ENCODE measurements at regions not wholly inside any gene's neighbourhood (a gene's known extent, or its start where the extent isn't known, plus 50 kb on each side); places are given as distances from the start of the nearest gene placed in this dataset.
A peak's percentile ranks its signal among the peaks of the same experiment; 100 is the strongest.
"Not testable (repeated sequence)": the region's sequence is repeated elsewhere in the genome, so short reads cannot be mapped to it uniquely, and the experiment has no call there.

DNA sequence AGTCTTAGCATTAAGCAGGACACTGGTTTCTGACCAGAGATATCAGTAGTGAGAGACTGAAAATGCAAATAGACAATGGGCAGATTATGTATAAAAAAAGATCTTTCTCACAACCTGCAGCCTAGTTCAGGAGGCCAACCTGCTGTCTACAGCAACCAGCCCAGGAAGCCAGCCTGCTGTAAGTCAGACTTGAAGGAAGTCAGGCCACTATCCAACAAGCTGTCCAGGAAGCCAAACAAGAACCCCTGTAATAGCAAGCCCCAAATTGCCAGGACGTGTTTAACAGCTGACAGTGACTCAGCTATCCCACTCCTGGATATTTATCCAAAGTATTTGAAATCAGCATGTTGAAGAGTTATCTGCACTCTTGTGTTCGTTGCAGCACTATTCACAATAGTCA is 121.8 kb upstream of the SPIN1 start:
- no peak for DNase-seq (ENCODE audit: extremely low read depth, low read depth)
- TF ChIP-seq, protein P1, sequence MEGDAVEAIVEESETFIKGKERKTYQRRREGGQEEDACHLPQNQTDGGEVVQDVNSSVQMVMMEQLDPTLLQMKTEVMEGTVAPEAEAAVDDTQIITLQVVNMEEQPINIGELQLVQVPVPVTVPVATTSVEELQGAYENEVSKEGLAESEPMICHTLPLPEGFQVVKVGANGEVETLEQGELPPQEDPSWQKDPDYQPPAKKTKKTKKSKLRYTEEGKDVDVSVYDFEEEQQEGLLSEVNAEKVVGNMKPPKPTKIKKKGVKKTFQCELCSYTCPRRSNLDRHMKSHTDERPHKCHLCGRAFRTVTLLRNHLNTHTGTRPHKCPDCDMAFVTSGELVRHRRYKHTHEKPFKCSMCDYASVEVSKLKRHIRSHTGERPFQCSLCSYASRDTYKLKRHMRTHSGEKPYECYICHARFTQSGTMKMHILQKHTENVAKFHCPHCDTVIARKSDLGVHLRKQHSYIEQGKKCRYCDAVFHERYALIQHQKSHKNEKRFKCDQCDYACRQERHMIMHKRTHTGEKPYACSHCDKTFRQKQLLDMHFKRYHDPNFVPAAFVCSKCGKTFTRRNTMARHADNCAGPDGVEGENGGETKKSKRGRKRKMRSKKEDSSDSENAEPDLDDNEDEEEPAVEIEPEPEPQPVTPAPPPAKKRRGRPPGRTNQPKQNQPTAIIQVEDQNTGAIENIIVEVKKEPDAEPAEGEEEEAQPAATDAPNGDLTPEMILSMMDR (IDR thresholded peaks at IDR 0.05; ENCODE audit: low read depth, low read length), result no peak

DNA sequence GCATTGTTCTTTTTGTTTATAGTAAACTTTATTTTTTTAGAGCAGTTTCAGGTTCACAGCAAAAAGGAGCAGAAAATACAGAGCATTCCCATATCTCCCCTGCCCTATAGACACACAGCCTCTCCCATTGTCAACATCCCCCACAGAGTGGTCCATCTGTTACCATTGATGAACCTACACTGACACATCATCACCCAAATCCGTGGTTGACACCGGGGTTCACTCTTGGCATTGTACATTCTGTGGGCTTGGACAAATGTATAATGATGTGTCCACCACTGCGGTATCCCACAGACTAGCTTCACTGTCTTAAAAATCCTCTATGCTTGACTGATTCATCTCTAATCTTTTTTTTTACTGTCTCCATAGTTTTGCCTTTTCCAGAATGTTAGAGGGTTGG is 120.7 kb upstream of the SPATA31C2 start:
- DNase-seq (ENCODE audit: extremely low read depth, low read depth), result no peak
- TF ChIP-seq, protein P1 (IDR thresholded peaks at IDR 0.05; ENCODE audit: low read depth, low read length), result no peak

DNA sequence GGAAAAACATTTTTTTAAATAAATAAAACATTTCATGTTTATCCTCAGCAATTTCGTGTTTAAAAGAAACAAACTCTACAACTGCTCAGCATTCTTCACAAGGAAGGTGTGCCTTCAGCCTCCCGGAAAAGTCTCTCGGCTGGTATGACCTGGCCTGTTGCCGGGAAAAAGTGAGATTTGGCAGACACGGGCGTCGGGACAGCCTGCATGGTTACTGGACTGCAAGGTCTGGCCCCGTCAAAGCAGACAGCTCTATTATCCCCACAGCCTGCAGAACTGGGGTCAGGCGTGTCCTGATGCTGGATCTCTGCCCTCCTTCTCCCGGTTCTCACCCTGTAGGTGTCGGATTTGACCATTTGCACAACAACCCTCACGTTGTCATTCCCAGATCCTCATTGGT is 120.3 kb upstream of the SPATA31C2 start:
- TF ChIP-seq, protein P1 (IDR thresholded peaks at IDR 0.05; ENCODE audit: low read depth, low read length), result no peak
- no peak for DNase-seq (ENCODE audit: extremely low read depth, low read depth)

DNA sequence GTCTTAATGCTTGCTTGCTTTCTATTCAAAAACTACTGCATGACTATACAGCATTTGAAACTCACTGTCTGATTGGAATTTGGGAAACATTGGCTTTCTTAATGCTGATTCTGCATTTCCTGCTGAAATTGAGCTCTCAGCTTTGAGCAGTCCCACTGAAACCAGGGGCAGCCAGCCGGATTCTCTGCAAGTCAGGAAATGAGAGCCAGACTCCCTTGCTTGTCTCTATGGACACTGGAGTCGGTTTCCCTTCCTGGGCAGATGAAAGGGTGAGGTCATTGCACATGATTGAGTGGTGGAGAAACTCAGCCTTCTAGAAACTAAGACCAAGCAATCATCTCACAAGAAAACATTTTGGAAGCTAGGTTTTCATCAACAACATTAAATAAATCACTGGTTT is 119.7 kb upstream of the SPATA31C2 start:
- TF ChIP-seq, protein P1 (IDR thresholded peaks at IDR 0.05; ENCODE audit: low read depth, low read length), result no peak
- peak; percentile 38 for DNase-seq (ENCODE audit: extremely low read depth, low read depth)

DNA sequence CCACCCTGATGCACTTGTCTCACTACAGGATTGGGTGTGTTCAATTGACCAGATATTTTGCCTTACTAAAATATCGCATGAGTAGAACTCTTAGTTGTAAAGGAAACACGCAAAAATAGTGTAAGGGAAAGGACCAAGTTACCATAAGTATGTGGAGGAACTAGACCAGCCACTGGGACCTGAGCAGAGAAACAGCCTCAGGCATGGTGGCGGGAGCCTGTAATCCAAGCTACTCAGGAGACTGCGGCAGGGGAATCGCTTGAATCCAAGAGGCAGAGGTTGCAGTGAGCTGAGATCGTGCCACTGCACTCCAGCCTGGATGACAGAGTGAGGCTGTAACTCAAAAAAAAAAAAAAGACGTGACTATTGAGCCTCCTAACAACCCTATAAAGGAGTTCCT is 117.9 kb upstream of the SPATA31C2 start:
- DNase-seq (ENCODE audit: extremely low read depth, low read depth), result no peak
- TF ChIP-seq, protein P1 (IDR thresholded peaks at IDR 0.05; ENCODE audit: low read depth, low read length), result no peak

DNA sequence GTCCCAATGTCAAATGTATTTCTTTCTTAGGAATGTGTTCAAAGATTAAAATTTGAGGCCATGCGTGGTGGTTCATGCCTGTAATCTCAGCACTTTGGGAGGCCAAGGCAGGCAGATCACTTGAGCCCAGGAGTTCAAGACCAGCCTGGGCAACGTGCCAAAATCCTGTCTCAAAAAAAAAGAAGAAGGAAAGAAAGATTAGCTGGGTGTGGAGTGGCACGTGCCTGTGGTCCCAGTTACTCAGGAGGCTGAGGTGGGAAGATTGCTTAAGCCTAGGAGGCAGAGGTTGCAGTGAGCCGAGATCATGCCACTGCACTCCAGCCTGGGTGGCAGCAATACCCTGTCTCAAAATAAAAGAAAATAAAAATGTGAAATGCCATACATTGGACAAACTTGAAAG is 117.5 kb upstream of the SPATA31C2 start:
- not testable (repeated sequence) for DNase-seq (ENCODE audit: extremely low read depth, low read depth)

DNA sequence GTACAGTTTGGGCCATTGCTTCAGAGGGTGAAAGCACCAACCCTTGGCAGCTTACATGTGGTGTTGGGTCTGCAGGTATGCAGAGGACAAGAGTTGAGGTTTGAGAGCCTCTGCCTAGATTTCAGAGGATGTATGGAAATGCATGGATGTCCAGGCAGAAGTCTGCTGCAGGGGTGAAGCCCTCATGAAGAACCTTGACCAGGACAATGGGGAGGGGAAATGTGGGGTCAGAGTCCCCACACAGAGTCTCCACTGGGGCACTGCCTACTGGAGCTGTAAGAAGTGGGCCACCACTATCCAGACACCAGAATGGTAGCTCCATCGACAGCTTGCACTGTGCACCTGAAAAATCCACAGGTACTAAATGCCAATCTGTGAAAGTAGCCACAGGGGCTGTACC is 113.6 kb upstream of the SPATA31C2 start:
- no peak for DNase-seq (ENCODE audit: extremely low read depth, low read depth)
- TF ChIP-seq, protein P1 (IDR thresholded peaks at IDR 0.05; ENCODE audit: low read depth, low read length), result no peak

DNA sequence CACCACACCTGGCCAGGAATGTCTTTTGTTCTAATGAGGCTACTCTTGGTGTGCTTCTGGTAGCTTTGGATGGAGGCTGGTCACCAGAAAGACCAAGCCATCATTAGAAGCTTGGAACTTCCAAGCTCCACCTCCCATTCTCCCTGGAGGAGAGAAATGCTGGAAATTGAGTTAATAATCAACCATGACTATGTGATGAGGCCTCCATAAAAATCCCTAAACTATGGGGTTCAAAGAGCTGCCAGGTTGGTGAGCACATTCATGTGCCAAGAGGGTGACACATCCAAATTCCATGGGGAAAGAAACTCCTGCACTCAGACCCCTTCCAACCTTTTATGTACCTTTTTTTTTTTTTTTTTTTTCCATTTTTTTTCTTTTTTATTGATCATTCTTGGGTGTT is 105.5 kb upstream of the SPATA31C2 start:
- DNase-seq (ENCODE audit: extremely low read depth, low read depth), result no peak
- TF ChIP-seq, protein P1 (IDR thresholded peaks at IDR 0.05; ENCODE audit: low read depth, low read length), result no peak
